K562 (cell line): ENCODE measurements at regions not wholly inside any gene's neighbourhood (a gene's known extent, or its start where the extent isn't known, plus 50 kb on each side); places are given as distances from the start of the nearest gene placed in this dataset.
A peak's percentile ranks its signal among the peaks of the same experiment; 100 is the strongest.

ENCODE experiments used
- ATF6 ChIP-seq: sonication (generic); formaldehyde crosslinking; IDR thresholded peaks from 2 replicates; pipeline ENCODE4 v1.4.0; 2020; ENCODE audit warnings: mild to moderate bottlenecking, missing genetic modification reagents
- CTBP1 ChIP-seq: fragments of 450-650 bp; IDR thresholded peaks from 2 replicates; pipeline ENCODE4 v1.6.1; 2016; ENCODE audit warnings: borderline replicate concordance
- EP300 ChIP-seq: IDR thresholded peaks from 2 replicates; pipeline ENCODE4 v1.6.1; 2012; ENCODE audit warnings: low read length, improper control_type of control experiment
- ETV5 ChIP-seq: sonication (generic); formaldehyde crosslinking; IDR thresholded peaks from 2 replicates; pipeline ENCODE4 v1.4.0; 2020; ENCODE audit warnings: low read depth, mild to moderate bottlenecking, missing genetic modification reagents
- LCOR ChIP-seq: sonication (generic); formaldehyde crosslinking; IDR thresholded peaks from 2 replicates; pipeline ENCODE4 v1.8.0; 2022; ENCODE audit warnings: mild to moderate bottlenecking, missing genetic modification reagents
- PCBP1 ChIP-seq: fragments of 200-400 bp; formaldehyde crosslinking; IDR thresholded peaks from 2 replicates; pipeline ENCODE4 v1.6.1; 2018; ENCODE audit warnings: mild to moderate bottlenecking, low read depth, low read length; ENCODE audit not compliant: poor library complexity, severe bottlenecking
- PTTG1 ChIP-seq: fragments of 450-650 bp; IDR thresholded peaks from 2 replicates; pipeline ENCODE4 v1.6.1; 2016; ENCODE audit warnings: low read depth, mild to moderate bottlenecking, missing genetic modification characterization, missing compliant biosample characterization
- RBFOX2 ChIP-seq: fragments of 200-400 bp; formaldehyde crosslinking; IDR thresholded peaks from 2 replicates; pipeline ENCODE4 v1.6.1; 2017; ENCODE audit warnings: low read depth, mild to moderate bottlenecking, low read length, moderate library complexity
- TBL1XR1 ChIP-seq, 2 experiments: IDR thresholded peaks; 2 replicates each; pipeline ENCODE4 v1.6.1; 2012; ENCODE audit warnings: improper control_type of control experiment in 2 of 2, low read length in 2 of 2, mild to moderate bottlenecking in 1 of 2
- ZMIZ1 ChIP-seq, 2 experiments: fragments of 150-350 bp in 1 of 2; IDR thresholded peaks; 2 replicates each; pipeline ENCODE4 v1.6.1; 2012 to 2016; ENCODE audit warnings: low read depth in 2 of 2, low read length in 2 of 2, mild to moderate bottlenecking in 1 of 2, moderate library complexity in 1 of 2
- ZNF395 ChIP-seq: fragments of 200-800 bp; sonication (Bioruptor generic); IDR thresholded peaks from 2 replicates; pipeline ENCODE4 v1.6.1; 2017; ENCODE audit warnings: missing genetic modification characterization, missing compliant biosample characterization
- ZNF609 ChIP-seq: sonication (generic); formaldehyde crosslinking; IDR thresholded peaks from 2 replicates; pipeline ENCODE4 v1.8.1; 2023; ENCODE audit warnings: missing genetic modification reagents, mild to moderate bottlenecking, borderline replicate concordance
- ZNF830 ChIP-seq: fragments of 250-450 bp; sonication (Bioruptor Pico); IDR thresholded peaks from 2 replicates; pipeline ENCODE4 v1.5.0; 2021; ENCODE audit warnings: mild to moderate bottlenecking

GRCh38 chr11:119584193-119585042 lies 144.6 kb downstream of the NECTIN1 start (continued):
- TF ChIP-seq ETV5 (CRISPR knock-in tag) = peak; percentile 83
- peak; percentile 26; the same call in 1 of the 2 replicates for TF ChIP-seq LCOR (CRISPR knock-in tag)
- TF ChIP-seq PTTG1 (tag) = no peak
- no peak for TF ChIP-seq ATF6 (CRISPR knock-in tag)
- no peak for TF ChIP-seq ZNF395 (CRISPR knock-in tag)
- TF ChIP-seq PCBP1 = no peak
- 0 out of 2 replicates have a peak, but pooled peaks have one; percentile 23 for TF ChIP-seq ZNF830 (CRISPR knock-in tag)
- TF ChIP-seq RBFOX2 = peak; percentile 70
- TF ChIP-seq TBL1XR1 (IDR thresholded peaks at IDR 0.05; ENCODE audit: low read length in 2 of 2) = peak in 1 of 2 experiments; percentile 20; a peak in 1 of 4 replicates
- peak; percentile 61; the same call in 1 of the 2 replicates for TF ChIP-seq CTBP1
- 0 out of 4 replicates have a peak, but pooled peaks of 1 of the 2 experiments have one; percentile 47 for TF ChIP-seq ZMIZ1 (IDR thresholded peaks at IDR 0.05; ENCODE audit: low read depth in 2 of 2, low read length in 2 of 2)
- TF ChIP-seq EP300 = peak; percentile 48; the same call in 1 of the 2 replicates
- no peak for TF ChIP-seq ZNF609
